ENCODE measurements at regions not wholly inside any gene's neighbourhood (a gene's known extent, or its start where the extent isn't known, plus 50 kb on each side); places are given as distances from the start of the nearest gene placed in this dataset.

DNA sequence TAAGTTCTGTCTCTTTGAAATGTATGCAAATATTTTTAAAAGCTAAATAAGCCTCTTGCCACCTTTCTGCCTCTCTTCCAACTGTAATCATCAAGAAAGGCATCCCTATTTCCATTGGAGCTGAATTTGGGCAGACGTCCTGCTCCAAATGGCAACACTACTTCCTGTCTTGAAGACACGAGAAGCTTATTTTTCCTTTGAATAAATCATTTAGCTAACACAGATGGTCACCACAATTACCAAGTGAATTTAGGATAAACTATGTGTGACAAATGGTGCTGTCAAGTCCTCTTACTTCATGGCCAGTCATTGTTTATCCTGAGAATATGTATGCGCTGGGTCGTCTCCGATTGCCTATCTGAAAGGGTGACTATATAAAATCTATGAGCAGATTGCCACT is 268.0 kb downstream of the ANKRD7 start:
- TF ChIP-seq, protein P1, sequence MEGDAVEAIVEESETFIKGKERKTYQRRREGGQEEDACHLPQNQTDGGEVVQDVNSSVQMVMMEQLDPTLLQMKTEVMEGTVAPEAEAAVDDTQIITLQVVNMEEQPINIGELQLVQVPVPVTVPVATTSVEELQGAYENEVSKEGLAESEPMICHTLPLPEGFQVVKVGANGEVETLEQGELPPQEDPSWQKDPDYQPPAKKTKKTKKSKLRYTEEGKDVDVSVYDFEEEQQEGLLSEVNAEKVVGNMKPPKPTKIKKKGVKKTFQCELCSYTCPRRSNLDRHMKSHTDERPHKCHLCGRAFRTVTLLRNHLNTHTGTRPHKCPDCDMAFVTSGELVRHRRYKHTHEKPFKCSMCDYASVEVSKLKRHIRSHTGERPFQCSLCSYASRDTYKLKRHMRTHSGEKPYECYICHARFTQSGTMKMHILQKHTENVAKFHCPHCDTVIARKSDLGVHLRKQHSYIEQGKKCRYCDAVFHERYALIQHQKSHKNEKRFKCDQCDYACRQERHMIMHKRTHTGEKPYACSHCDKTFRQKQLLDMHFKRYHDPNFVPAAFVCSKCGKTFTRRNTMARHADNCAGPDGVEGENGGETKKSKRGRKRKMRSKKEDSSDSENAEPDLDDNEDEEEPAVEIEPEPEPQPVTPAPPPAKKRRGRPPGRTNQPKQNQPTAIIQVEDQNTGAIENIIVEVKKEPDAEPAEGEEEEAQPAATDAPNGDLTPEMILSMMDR (IDR thresholded peaks at IDR 0.05), result no peak
- no peak for TF ChIP-seq EP300 (IDR thresholded peaks at IDR 0.05)
